ENCODE measurements at regions not wholly inside any gene's neighbourhood (a gene's known extent, or its start where the extent isn't known, plus 50 kb on each side); places are given as distances from the start of the nearest gene placed in this dataset.

DNA sequence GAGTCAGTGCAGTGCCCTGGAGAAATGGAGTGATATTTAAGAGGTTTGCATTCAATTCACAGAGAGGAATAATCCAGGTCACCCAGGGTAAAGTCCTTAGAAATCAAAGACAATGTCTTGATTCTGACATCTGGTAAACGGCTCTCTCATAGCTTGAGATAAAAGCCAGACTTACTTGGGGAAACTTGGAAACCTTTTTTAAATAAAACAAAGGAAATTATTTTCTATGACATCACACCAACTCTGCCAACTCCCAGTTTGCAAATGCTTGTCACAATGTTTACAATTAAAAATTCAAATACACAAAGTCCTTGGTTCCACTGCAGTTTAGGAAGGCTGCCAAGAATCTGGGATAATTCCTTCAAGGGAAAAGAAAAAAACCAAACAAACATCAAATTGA, 255.1 kb upstream of the NREP start:
- TF ChIP-seq, protein P1, sequence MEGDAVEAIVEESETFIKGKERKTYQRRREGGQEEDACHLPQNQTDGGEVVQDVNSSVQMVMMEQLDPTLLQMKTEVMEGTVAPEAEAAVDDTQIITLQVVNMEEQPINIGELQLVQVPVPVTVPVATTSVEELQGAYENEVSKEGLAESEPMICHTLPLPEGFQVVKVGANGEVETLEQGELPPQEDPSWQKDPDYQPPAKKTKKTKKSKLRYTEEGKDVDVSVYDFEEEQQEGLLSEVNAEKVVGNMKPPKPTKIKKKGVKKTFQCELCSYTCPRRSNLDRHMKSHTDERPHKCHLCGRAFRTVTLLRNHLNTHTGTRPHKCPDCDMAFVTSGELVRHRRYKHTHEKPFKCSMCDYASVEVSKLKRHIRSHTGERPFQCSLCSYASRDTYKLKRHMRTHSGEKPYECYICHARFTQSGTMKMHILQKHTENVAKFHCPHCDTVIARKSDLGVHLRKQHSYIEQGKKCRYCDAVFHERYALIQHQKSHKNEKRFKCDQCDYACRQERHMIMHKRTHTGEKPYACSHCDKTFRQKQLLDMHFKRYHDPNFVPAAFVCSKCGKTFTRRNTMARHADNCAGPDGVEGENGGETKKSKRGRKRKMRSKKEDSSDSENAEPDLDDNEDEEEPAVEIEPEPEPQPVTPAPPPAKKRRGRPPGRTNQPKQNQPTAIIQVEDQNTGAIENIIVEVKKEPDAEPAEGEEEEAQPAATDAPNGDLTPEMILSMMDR (IDR thresholded peaks at IDR 0.05), result no peak
- TF ChIP-seq POLR2AphosphoS5 (IDR thresholded peaks at IDR 0.05; ENCODE audit: low read depth, low read length) (no peak), TCF7L2 (IDR thresholded peaks at IDR 0.05; ENCODE audit: low read depth, low read length) (no peak)

All from Panc1 (cell line).